PC-9 (cell line): ENCODE measurements at regions not wholly inside any gene's neighbourhood (a gene's known extent, or its start where the extent isn't known, plus 50 kb on each side); places are given as distances from the start of the nearest gene placed in this dataset.

ENCODE experiments used
- BruUV-seq: library from RNA; stranded (reverse); fragments of 400-500 nt; replicated peaks from 2 replicates; lab custom pipeline; 2021; lab: Mats Ljungman, UMichigan
- CTCF ChIA-PET: fragments of 300-600 bp; sonication (Branson Sonifier 250); formaldehyde crosslinking; loops from one replicate; lab custom pipeline; 2022; ENCODE audit warnings: antibody characterized with exemption; lab: Charles Lee
- POLR2A ChIA-PET: fragments of 300-600 bp; sonication (Branson Sonifier 250); formaldehyde crosslinking; loops from one replicate; lab custom pipeline; 2022; ENCODE audit warnings: antibody characterized with exemption; ENCODE audit not compliant: unreplicated experiment; lab: Charles Lee
- DNase-seq, 2 experiments: peaks; one replicate each; pipeline versions ENCODE4 v3.0.0 to v3.0.0-alpha.2; 2015 to 2022; ENCODE audit warnings: mixed read lengths in 1 of 2
- H2AFZ ChIP-seq: fragments of 200-600 bp; sonication (generic); 2 replicates; pipeline ENCODE4 v1.8.1; 2017; ENCODE audit warnings: antibody characterized with exemption
- H3F3A ChIP-seq: fragments of 200-600 bp; sonication (generic); 2 replicates; pipeline ENCODE4 v1.8.1; 2017; ENCODE audit warnings: antibody characterized with exemption, mild to moderate bottlenecking, low read depth; ENCODE audit not compliant: insufficient read depth
- H3K27ac ChIP-seq: fragments of 200-600 bp; sonication (generic); 2 replicates; pipeline ENCODE4 v1.6.1; 2016; ENCODE audit warnings: mixed run types
- H3K27me3 ChIP-seq: fragments of 200-600 bp; sonication (generic); 2 replicates; pipeline ENCODE4 v1.6.1; 2016; ENCODE audit warnings: low read depth, mixed run types; ENCODE audit not compliant: insufficient read depth
- H3K36me3 ChIP-seq: fragments of 200-600 bp; sonication (generic); 2 replicates; pipeline ENCODE4 v1.6.1; 2016; ENCODE audit warnings: low read depth, mixed run types
- H3K4me1 ChIP-seq: fragments of 200-600 bp; sonication (generic); replicated peaks from 2 replicates; pipeline ENCODE4 v1.6.1; 2016; ENCODE audit warnings: mixed run types; ENCODE audit not compliant: insufficient read depth
- H3K4me2 ChIP-seq: fragments of 200-600 bp; sonication (generic); 2 replicates; pipeline ENCODE4 v1.6.1; 2017; ENCODE audit warnings: mixed run types
- H3K4me3 ChIP-seq: fragments of 200-600 bp; sonication (generic); 2 replicates; pipeline ENCODE4 v1.6.1; 2016; ENCODE audit warnings: mixed run types
- H3K79me2 ChIP-seq: fragments of 200-600 bp; sonication (generic); 2 replicates; pipeline ENCODE4 v1.6.1; 2017; ENCODE audit warnings: low read depth, mixed run types
- H3K9me2 ChIP-seq: fragments of 200-600 bp; sonication (generic); 2 replicates; pipeline ENCODE4 v1.8.1; 2017; ENCODE audit warnings: mild to moderate bottlenecking; ENCODE audit not compliant: insufficient read depth
- H3K9me3 ChIP-seq: fragments of 200-600 bp; sonication (generic); 2 replicates; pipeline ENCODE4 v1.8.1; 2016; ENCODE audit warnings: low read depth; ENCODE audit not compliant: insufficient read depth
- H4K20me1 ChIP-seq: fragments of 200-600 bp; sonication (generic); 2 replicates; pipeline ENCODE4 v1.8.1; 2017; ENCODE audit not compliant: insufficient read depth
- CTCF ChIP-seq: fragments of 200-600 bp; sonication (generic); conservative IDR thresholded peaks from 2 replicates; pipeline ENCODE4 v1.6.1; 2017; ENCODE audit warnings: mixed run types, antibody characterized with exemption, mild to moderate bottlenecking, moderate library complexity
- EZH2 ChIP-seq: fragments of 200-600 bp; sonication (generic); IDR thresholded peaks from 2 replicates; pipeline ENCODE4 v1.8.0; 2017; ENCODE audit warnings: antibody characterized with exemption, low read depth
- intact Hi-C: fragments of 100-400 bp; cut with micrococcal nuclease; formaldehyde crosslinking; loops from one replicate; pipeline ENCODE4 v1.10.0; 2022; ENCODE audit not compliant: unreplicated experiment

- H3K79me2 ChIP-seq = no peaks in the 10 kb centered on the region
- TF ChIP-seq CTCF (no peak), EZH2 (no peak)
- no peaks in the 10 kb centered on the region for H4K20me1 ChIP-seq
- no peak for DNase-seq
- H3K4me1 ChIP-seq = no peaks in the 10 kb centered on the region
- H3K27ac ChIP-seq = no peak overlapping the region
- no peaks in the 10 kb centered on the region for H3K36me3 ChIP-seq
- H3K9me3 ChIP-seq = no peaks in the 10 kb centered on the region
- H3K4me2 ChIP-seq = no peak overlapping the region
- POLR2A ChIA-PET = no interaction called here
- H3F3A ChIP-seq = no peaks in the 10 kb centered on the region
- H3K27me3 ChIP-seq = no peaks in the 10 kb centered on the region
- CTCF ChIA-PET = no interaction called here
- intact Hi-C loops = no loop called here
- H3K4me3 ChIP-seq = no peak overlapping the region
- H2AFZ ChIP-seq = no peak overlapping the region
- no peaks in the 10 kb centered on the region for H3K9me2 ChIP-seq
- BruUV-seq = no TSS peak
Observed at GRCh38 chr13:54597540-54598088, 1569.0 kb downstream of the OLFM4 start.

GRCh38 chr13:54599413-54599812, 1570.8 kb downstream of the OLFM4 start:
- H2AFZ ChIP-seq = no peak overlapping the region
- H3K4me2 ChIP-seq = no peak overlapping the region
- no peaks in the 10 kb centered on the region for H3K9me2 ChIP-seq
- no peaks in the 10 kb centered on the region for H3K36me3 ChIP-seq
- no peaks in the 10 kb centered on the region for H4K20me1 ChIP-seq
- POLR2A ChIA-PET = no interaction called here
- no peak overlapping the region for H3K4me3 ChIP-seq
- CTCF ChIA-PET = no interaction called here
- intact Hi-C loops = no loop called here
- H3K27ac ChIP-seq = no peak overlapping the region
- H3F3A ChIP-seq = no peaks in the 10 kb centered on the region
- no peaks in the 10 kb centered on the region for H3K9me3 ChIP-seq
- TF ChIP-seq EZH2 (no peak), CTCF (no peak)
- H3K4me1 ChIP-seq = no peaks in the 10 kb centered on the region
- no peaks in the 10 kb centered on the region for H3K27me3 ChIP-seq
- DNase-seq = no peak
- no peaks in the 10 kb centered on the region for H3K79me2 ChIP-seq
- BruUV-seq = no TSS peak

- Histone ChIP-seq H2AFZ (no peak overlapping the region), H3K9me2 (no peaks in the 10 kb centered on the region), H4K20me1 (no peaks in the 10 kb centered on the region), H3K4me1 (no peaks in the 10 kb centered on the region), H3K36me3 (no peaks in the 10 kb centered on the region), H3K4me3 (no peak overlapping the region), H3K79me2 (no peaks in the 10 kb centered on the region), H3K27ac (no peak overlapping the region), H3K9me3 (no peaks in the 10 kb centered on the region), H3K27me3 (no peaks in the 10 kb centered on the region), H3F3A (no peaks in the 10 kb centered on the region), H3K4me2 (no peak overlapping the region)
- no peak for DNase-seq
- intact Hi-C loops = no loop called here
- POLR2A ChIA-PET = no interaction called here
- TF ChIP-seq CTCF (no peak), EZH2 (no peak)
- BruUV-seq = no TSS peak
- CTCF ChIA-PET = no interaction called here
Observed at GRCh38 chr13:54606944-54607343, 1578.3 kb downstream of the OLFM4 start.
